Endothelial cell of umbilical vein (primary cell): ENCODE measurements at regions not wholly inside any gene's neighbourhood (a gene's known extent, or its start where the extent isn't known, plus 50 kb on each side); places are given as distances from the start of the nearest gene placed in this dataset.

ENCODE experiments used
- BruUV-seq: library from RNA; stranded (reverse); fragments of 400-500 nt; replicated peaks from 2 replicates; lab custom pipeline; 2021; lab: Mats Ljungman, UMichigan
- CTCF ChIA-PET: fragments of 300-600, 350-600 bp; sonication (Branson Sonifier 250); formaldehyde crosslinking; loops from one replicate; lab custom pipeline; 2021; ENCODE audit warnings: antibody characterized with exemption, inconsistent platforms; lab: Charles Lee
- POLR2A ChIA-PET: fragments of 300-600, 350-600 bp; sonication (Branson Sonifier 250); formaldehyde crosslinking; loops from one replicate; lab custom pipeline; 2021; ENCODE audit warnings: antibody characterized with exemption, inconsistent platforms; lab: Charles Lee
- DNase-seq: peaks from one replicate; pipeline ENCODE4 v3.0.0-alpha.2; 2011; ENCODE audit warnings: low read depth, low spot score
- FAIRE-seq: peaks from 2 replicates; lab custom pipeline; 2011; peaks lifted over from hg19 to GRCh38; lab: Jason Lieb, UNC
- H2AFZ ChIP-seq: 2 replicates; pipeline ENCODE4 v1.6.0; 2012; ENCODE audit warnings: low read depth, low read length, control low read depth, inconsistent platforms
- H3K27ac ChIP-seq: 2 replicates; pipeline ENCODE4 v1.5.1; 2011; ENCODE audit warnings: low read depth, mild to moderate bottlenecking, control low read depth, low read length, moderate library complexity; ENCODE audit not compliant: insufficient read depth
- H3K27me3 ChIP-seq, 2 experiments: 2 replicates each; pipeline versions ENCODE4 v1.6.0 to v1.6.1; 2011; ENCODE audit warnings: low read length in 2 of 2, mixed read lengths in 1 of 2; ENCODE audit not compliant: control insufficient read depth in 2 of 2, insufficient read depth in 2 of 2
- H3K36me3 ChIP-seq, 2 experiments: 2 replicates in 1 of 2; 3 replicates in 1 of 2; pipeline ENCODE4 v1.5.1; 2011; ENCODE audit warnings: low read length in 2 of 2, mild to moderate bottlenecking in 1 of 2, moderate library complexity in 1 of 2; ENCODE audit not compliant: control insufficient read depth in 2 of 2, insufficient read depth in 2 of 2; ENCODE audit errors: extremely low read depth in 1 of 2
- H3K4me1 ChIP-seq: 3 replicates; pipeline ENCODE4 v1.5.1; 2011; ENCODE audit warnings: mild to moderate bottlenecking, low read length; ENCODE audit not compliant: control insufficient read depth, insufficient read depth; ENCODE audit errors: extremely low read depth
- H3K4me2 ChIP-seq: 2 replicates; pipeline ENCODE4 v1.6.1; 2011; ENCODE audit warnings: low read length, control low read depth, mixed read lengths; ENCODE audit not compliant: insufficient read depth
- H3K4me3 ChIP-seq, 3 experiments: fragments of 200-600 bp in 1 of 3; sonication (generic), shearing (Covaris generic) in 1 of 3; replicated peaks in 1 of 3; 2 replicates each; pipeline ENCODE4 v1.5.1; 2011 to 2016; ENCODE audit warnings: control low read depth in 3 of 3, low read length in 3 of 3, mild to moderate bottlenecking in 2 of 3, inconsistent platforms in 1 of 3, low read depth in 1 of 3, moderate library complexity in 1 of 3; ENCODE audit not compliant: insufficient read depth in 1 of 3
- H3K79me2 ChIP-seq: 2 replicates; pipeline ENCODE4 v1.6.0; 2012; ENCODE audit warnings: low read length, inconsistent platforms; ENCODE audit not compliant: control insufficient read depth, insufficient read depth
- H3K9ac ChIP-seq: replicated peaks from 2 replicates; pipeline ENCODE3; 2011; ENCODE audit warnings: low read length, control low read depth; ENCODE audit not compliant: insufficient read depth; ENCODE audit errors: extremely low read depth
- H3K9me1 ChIP-seq: replicated peaks from 3 replicates; pipeline ENCODE4 v1.6.0; 2011; ENCODE audit warnings: mild to moderate bottlenecking, low read length; ENCODE audit not compliant: control insufficient read depth, insufficient read depth; ENCODE audit errors: extremely low read depth
- H3K9me3 ChIP-seq: replicated peaks from 2 replicates; pipeline ENCODE4 v1.5.1; 2012; ENCODE audit warnings: low read length, inconsistent platforms; ENCODE audit not compliant: control insufficient read depth, insufficient read depth
- H4K20me1 ChIP-seq: replicated peaks from 2 replicates; pipeline ENCODE3; 2011; ENCODE audit warnings: mild to moderate bottlenecking, low read length; ENCODE audit not compliant: control insufficient read depth, insufficient read depth; ENCODE audit errors: extremely low read depth
- CTCF ChIP-seq, 2 donors: IDR thresholded peaks; 1 replicate in 1 of 2; 2 replicates in 1 of 2; pipeline ENCODE4 v1.5.1; 2011; ENCODE audit warnings: low read length in 2 of 2, mild to moderate bottlenecking in 2 of 2, moderate library complexity in 2 of 2, control low read depth in 1 of 2, inconsistent platforms in 1 of 2, low read depth in 1 of 2; ENCODE audit not compliant: insufficient read depth in 1 of 2; ENCODE audit errors: extremely low read depth in 1 of 2
- FOS ChIP-seq: IDR thresholded peaks from 2 replicates; pipeline ENCODE4 v1.6.1; 2011; ENCODE audit warnings: mild to moderate bottlenecking, low read length, moderate library complexity, borderline replicate concordance; ENCODE audit not compliant: insufficient read depth
- GATA2 ChIP-seq: IDR thresholded peaks from 2 replicates; pipeline ENCODE4 v1.7.0; 2011; ENCODE audit warnings: low read depth, mild to moderate bottlenecking, moderate library complexity, mixed read lengths, low read length; ENCODE audit not compliant: insufficient read length, insufficient read depth
- JUN ChIP-seq: IDR thresholded peaks from 2 replicates; pipeline ENCODE4 v1.6.1; 2011; ENCODE audit warnings: borderline replicate concordance, low read depth; ENCODE audit not compliant: insufficient read length, insufficient read depth
- POLR2A ChIP-seq: IDR thresholded peaks from 2 replicates; pipeline ENCODE4 v1.6.1; 2012; ENCODE audit warnings: low read depth, mild to moderate bottlenecking, control low read depth, low read length
- dilution Hi-C: fragments of 300-500 bp; cut with MboI; formaldehyde crosslinking; loops from one replicate; pipeline ENCODE4 v1.15.0; 2019; ENCODE audit warnings: low sequenced_read_pairs; ENCODE audit not compliant: extremely low pct_ligation_motif_present
- intact Hi-C: fragments of 100-400 bp; cut with micrococcal nuclease; formaldehyde crosslinking; loops from one replicate; pipeline ENCODE4 v1.10.0; 2022

DNA sequence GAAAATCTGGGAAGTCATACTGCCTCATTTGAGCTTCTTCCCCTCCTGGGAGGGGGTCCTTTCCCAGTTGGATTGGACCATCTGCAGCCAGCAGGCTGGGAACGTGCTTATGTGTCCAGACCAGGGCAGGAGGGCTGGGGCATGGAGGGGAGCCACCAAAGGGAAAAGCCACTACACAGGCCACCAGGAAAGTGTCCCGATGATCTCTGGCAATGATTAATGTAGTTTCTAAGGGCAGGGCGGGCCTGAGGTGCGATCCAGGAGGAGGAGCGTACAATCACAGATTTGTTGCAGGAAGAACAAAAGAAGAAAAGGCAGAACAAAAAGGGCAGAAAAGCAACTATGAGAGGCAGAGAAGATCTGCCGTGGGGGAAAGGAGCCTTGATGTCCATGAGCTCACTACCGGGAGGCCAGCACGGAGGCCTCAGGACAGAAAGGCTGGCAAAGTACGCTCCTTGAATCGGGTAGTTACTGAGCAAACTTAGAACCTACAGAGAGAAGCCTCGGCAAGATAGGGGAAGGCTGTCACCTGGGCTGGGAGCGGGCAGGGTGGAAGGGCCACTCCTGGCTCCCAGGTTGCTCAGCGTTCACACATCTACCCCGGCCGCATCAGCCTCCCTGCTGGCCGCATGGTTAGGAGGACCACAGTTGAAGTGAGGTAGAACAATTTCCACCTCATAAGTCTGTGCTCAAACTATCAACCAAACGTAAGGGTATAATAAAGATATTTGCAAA is 79.5 kb upstream of the PCSK6 start:
- FAIRE-seq (no peak), DNase-seq (no peak)
- ChIA-PET POLR2A (no interaction called here), CTCF (interaction anchor here (1.3 to 1.6 kb wide), 3 partner anchors 10 to 73 kb away, joined by 3 to 7 read pairs (median 4); no protein-coding TSS in a partner anchor)
- H4K20me1 ChIP-seq = no peaks in the 10 kb centered on the region
- H3K4me1 ChIP-seq = peaks cover 20% of the 10 kb centered on the region
- H3K36me3 ChIP-seq = no peaks in the 10 kb centered on the region
- BruUV-seq = no TSS peak
- TF ChIP-seq POLR2A (no peak), GATA2 (no peak), JUN (no peak), CTCF (IDR thresholded peaks at IDR 0.05; ENCODE audit: extremely low read depth in 1 of 2, insufficient read depth in 1 of 2, low read depth in 1 of 2, low read length in 2 of 2) (no peak), FOS (no peak)
- peaks cover 0 to 2% of the 10 kb centered on the region in 2 experiments for H3K27me3 ChIP-seq
- no peak overlapping the region for H3K4me3 ChIP-seq
- H3K27ac ChIP-seq = no peak overlapping the region
- no peak overlapping the region for H2AFZ ChIP-seq
- H3K9me1 ChIP-seq = no peaks in the 10 kb centered on the region
- intact Hi-C loops = loop anchor here (5.0 kb wide), 1 partner anchor 122 kb away; no protein-coding TSS in a partner anchor
- H3K9ac ChIP-seq = no peak overlapping the region
- dilution Hi-C loops = no loop called here
- H3K9me3 ChIP-seq = no peaks in the 10 kb centered on the region
- H3K4me2 ChIP-seq = no peak overlapping the region
- H3K79me2 ChIP-seq = no peaks in the 10 kb centered on the region
